ENCODE measurements at regions not wholly inside any gene's neighbourhood (a gene's known extent, or its start where the extent isn't known, plus 50 kb on each side); places are given as distances from the start of the nearest gene placed in this dataset.

DNA sequence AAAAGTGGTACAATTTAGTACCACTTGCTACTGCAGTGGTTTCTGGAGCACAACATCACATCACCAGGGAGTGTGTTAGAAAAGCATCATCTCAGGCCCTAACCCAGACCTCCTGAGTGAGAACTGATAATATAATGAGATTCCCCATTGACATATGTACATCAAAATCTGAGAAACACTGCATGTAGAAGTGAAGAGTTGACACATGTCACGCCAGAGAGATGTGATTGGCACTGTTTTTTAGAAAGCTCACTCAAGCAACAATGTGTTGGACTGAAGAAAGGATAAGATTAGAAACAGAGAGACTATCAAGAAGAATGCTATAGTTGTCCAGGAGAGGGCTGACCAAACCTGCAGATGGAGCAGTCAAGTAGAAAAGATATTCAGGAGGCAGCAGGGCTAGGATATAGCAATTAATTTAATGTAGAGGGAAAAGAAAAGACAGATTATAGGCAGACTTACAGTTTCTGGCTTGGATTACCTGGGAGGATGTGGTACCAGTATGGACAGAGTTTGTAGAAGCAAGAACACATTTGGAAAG is 324.4 kb upstream of the ADAMTSL1 start (continued):
- no peak for TF ChIP-seq ZNF671 (CRISPR knock-in tag; IDR thresholded peaks at IDR 0.05)
- no peak for TF ChIP-seq ELF4 (CRISPR knock-in tag; IDR thresholded peaks at IDR 0.05; ENCODE audit: low read depth)
- TF ChIP-seq EMX1 (CRISPR knock-in tag; IDR thresholded peaks at IDR 0.05), result no peak
- TF ChIP-seq NR1H2 (CRISPR knock-in tag; IDR thresholded peaks at IDR 0.05), result no peak
- no peak for TF ChIP-seq KAT7 (CRISPR knock-in tag; IDR thresholded peaks at IDR 0.05; ENCODE audit: borderline replicate concordance)
- TF ChIP-seq, protein P1, sequence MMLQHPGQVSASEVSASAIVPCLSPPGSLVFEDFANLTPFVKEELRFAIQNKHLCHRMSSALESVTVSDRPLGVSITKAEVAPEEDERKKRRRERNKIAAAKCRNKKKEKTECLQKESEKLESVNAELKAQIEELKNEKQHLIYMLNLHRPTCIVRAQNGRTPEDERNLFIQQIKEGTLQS (CRISPR knock-in tag; conservative IDR thresholded peaks at IDR 0.05), result no peak

DNA sequence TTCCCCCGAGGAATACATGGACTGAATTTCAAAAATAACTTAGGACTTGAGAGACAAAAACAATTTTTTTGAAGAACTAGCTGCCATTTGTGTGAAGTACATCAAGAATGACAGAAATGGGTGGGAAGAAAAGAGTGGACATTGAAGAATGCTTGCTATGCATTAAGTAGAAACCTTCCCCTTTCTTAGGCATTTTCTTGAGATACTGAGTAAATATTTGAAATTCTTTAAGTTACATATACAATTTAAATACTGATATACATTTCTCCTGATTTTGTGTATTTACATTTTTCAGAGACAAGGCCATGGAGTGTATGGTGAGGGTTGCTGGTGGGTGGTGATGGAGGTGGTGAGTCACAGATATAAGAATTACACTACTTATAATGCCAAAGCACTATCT is 319.3 kb upstream of the ADAMTSL1 start:
- DNase-seq (ENCODE audit: low spot score) (no peak), ATAC-seq (no peak)
- H3K27ac Mint-ChIP-seq, result no peak overlapping the region
- no peaks in the 10 kb centered on the region for H3K27me3 Mint-ChIP-seq (ENCODE audit: low read depth)
- no peaks in the 10 kb centered on the region for H3K9me3 Mint-ChIP-seq
- H3K4me1 Mint-ChIP-seq, result no peaks in the 10 kb centered on the region
- POLR2A ChIA-PET, result no interaction called here
- CTCF ChIA-PET, result interaction anchor here (1.0 kb wide), 1 partner anchor 12 kb away, joined by 3 read pairs; no protein-coding TSS in a partner anchor
- no peak overlapping the region for H3K4me3 Mint-ChIP-seq
- H3K36me3 Mint-ChIP-seq, result no peaks in the 10 kb centered on the region
- TF ChIP-seq, protein P1 (CRISPR knock-in tag; conservative IDR thresholded peaks at IDR 0.05), result no peak
- TF ChIP-seq NR1H2 (CRISPR knock-in tag; IDR thresholded peaks at IDR 0.05) (no peak), ZNF219 (CRISPR knock-in tag; IDR thresholded peaks at IDR 0.05; ENCODE audit: borderline replicate concordance) (no peak), ZNF121 (CRISPR knock-in tag; IDR thresholded peaks at IDR 0.05) (no peak), NFE2L1 (CRISPR knock-in tag; IDR thresholded peaks at IDR 0.05) (no peak), NFYB (CRISPR knock-in tag; conservative IDR thresholded peaks at IDR 0.05; ENCODE audit: low read depth) (no peak), NR2C2 (CRISPR knock-in tag; IDR thresholded peaks at IDR 0.05) (no peak), ZNF263 (CRISPR knock-in tag; IDR thresholded peaks at IDR 0.05; ENCODE audit: low read depth) (no peak), CREM (CRISPR knock-in tag; IDR thresholded peaks at IDR 0.05) (no peak)
- TF ChIP-seq, protein P2, sequence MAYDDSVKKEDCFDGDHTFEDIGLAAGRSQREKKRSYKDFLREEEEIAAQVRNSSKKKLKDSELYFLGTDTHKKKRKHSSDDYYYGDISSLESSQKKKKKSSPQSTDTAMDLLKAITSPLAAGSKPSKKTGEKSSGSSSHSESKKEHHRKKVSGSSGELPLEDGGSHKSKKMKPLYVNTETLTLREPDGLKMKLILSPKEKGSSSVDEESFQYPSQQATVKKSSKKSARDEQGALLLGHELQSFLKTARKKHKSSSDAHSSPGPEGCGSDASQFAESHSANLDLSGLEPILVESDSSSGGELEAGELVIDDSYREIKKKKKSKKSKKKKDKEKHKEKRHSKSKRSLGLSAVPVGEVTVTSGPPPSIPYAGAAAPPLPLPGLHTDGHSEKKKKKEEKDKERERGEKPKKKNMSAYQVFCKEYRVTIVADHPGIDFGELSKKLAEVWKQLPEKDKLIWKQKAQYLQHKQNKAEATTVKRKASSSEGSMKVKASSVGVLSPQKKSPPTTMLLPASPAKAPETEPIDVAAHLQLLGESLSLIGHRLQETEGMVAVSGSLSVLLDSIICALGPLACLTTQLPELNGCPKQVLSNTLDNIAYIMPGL (CRISPR knock-in tag; IDR thresholded peaks at IDR 0.05), result no peak
- TF ChIP-seq, protein P3, sequence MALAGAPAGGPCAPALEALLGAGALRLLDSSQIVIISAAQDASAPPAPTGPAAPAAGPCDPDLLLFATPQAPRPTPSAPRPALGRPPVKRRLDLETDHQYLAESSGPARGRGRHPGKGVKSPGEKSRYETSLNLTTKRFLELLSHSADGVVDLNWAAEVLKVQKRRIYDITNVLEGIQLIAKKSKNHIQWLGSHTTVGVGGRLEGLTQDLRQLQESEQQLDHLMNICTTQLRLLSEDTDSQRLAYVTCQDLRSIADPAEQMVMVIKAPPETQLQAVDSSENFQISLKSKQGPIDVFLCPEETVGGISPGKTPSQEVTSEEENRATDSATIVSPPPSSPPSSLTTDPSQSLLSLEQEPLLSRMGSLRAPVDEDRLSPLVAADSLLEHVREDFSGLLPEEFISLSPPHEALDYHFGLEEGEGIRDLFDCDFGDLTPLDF (CRISPR knock-in tag; IDR thresholded peaks at IDR 0.05), result no peak
- TF ChIP-seq, protein P4, sequence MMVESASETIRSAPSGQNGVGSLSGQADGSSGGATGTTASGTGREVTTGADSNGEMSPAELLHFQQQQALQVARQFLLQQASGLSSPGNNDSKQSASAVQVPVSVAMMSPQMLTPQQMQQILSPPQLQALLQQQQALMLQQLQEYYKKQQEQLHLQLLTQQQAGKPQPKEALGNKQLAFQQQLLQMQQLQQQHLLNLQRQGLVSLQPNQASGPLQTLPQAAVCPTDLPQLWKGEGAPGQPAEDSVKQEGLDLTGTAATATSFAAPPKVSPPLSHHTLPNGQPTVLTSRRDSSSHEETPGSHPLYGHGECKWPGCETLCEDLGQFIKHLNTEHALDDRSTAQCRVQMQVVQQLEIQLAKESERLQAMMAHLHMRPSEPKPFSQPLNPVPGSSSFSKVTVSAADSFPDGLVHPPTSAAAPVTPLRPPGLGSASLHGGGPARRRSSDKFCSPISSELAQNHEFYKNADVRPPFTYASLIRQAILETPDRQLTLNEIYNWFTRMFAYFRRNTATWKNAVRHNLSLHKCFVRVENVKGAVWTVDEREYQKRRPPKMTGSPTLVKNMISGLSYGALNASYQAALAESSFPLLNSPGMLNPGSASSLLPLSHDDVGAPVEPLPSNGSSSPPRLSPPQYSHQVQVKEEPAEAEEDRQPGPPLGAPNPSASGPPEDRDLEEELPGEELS (CRISPR knock-in tag; IDR thresholded peaks at IDR 0.05), result no peak
- TF ChIP-seq, protein P5, sequence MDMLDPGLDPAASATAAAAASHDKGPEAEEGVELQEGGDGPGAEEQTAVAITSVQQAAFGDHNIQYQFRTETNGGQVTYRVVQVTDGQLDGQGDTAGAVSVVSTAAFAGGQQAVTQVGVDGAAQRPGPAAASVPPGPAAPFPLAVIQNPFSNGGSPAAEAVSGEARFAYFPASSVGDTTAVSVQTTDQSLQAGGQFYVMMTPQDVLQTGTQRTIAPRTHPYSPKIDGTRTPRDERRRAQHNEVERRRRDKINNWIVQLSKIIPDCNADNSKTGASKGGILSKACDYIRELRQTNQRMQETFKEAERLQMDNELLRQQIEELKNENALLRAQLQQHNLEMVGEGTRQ (CRISPR knock-in tag; IDR thresholded peaks at IDR 0.05), result no peak
- TF ChIP-seq, protein P6, sequence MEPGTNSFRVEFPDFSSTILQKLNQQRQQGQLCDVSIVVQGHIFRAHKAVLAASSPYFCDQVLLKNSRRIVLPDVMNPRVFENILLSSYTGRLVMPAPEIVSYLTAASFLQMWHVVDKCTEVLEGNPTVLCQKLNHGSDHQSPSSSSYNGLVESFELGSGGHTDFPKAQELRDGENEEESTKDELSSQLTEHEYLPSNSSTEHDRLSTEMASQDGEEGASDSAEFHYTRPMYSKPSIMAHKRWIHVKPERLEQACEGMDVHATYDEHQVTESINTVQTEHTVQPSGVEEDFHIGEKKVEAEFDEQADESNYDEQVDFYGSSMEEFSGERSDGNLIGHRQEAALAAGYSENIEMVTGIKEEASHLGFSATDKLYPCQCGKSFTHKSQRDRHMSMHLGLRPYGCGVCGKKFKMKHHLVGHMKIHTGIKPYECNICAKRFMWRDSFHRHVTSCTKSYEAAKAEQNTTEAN (CRISPR knock-in tag; IDR thresholded peaks at IDR 0.05), result no peak
- TF ChIP-seq, protein P7, sequence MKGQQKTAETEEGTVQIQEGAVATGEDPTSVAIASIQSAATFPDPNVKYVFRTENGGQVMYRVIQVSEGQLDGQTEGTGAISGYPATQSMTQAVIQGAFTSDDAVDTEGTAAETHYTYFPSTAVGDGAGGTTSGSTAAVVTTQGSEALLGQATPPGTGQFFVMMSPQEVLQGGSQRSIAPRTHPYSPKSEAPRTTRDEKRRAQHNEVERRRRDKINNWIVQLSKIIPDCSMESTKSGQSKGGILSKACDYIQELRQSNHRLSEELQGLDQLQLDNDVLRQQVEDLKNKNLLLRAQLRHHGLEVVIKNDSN (CRISPR knock-in tag; IDR thresholded peaks at IDR 0.05), result no peak
- TF ChIP-seq, protein P8, sequence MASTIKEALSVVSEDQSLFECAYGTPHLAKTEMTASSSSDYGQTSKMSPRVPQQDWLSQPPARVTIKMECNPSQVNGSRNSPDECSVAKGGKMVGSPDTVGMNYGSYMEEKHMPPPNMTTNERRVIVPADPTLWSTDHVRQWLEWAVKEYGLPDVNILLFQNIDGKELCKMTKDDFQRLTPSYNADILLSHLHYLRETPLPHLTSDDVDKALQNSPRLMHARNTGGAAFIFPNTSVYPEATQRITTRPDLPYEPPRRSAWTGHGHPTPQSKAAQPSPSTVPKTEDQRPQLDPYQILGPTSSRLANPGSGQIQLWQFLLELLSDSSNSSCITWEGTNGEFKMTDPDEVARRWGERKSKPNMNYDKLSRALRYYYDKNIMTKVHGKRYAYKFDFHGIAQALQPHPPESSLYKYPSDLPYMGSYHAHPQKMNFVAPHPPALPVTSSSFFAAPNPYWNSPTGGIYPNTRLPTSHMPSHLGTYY (CRISPR knock-in tag; IDR thresholded peaks at IDR 0.05), result no peak
- TF ChIP-seq, protein P9, sequence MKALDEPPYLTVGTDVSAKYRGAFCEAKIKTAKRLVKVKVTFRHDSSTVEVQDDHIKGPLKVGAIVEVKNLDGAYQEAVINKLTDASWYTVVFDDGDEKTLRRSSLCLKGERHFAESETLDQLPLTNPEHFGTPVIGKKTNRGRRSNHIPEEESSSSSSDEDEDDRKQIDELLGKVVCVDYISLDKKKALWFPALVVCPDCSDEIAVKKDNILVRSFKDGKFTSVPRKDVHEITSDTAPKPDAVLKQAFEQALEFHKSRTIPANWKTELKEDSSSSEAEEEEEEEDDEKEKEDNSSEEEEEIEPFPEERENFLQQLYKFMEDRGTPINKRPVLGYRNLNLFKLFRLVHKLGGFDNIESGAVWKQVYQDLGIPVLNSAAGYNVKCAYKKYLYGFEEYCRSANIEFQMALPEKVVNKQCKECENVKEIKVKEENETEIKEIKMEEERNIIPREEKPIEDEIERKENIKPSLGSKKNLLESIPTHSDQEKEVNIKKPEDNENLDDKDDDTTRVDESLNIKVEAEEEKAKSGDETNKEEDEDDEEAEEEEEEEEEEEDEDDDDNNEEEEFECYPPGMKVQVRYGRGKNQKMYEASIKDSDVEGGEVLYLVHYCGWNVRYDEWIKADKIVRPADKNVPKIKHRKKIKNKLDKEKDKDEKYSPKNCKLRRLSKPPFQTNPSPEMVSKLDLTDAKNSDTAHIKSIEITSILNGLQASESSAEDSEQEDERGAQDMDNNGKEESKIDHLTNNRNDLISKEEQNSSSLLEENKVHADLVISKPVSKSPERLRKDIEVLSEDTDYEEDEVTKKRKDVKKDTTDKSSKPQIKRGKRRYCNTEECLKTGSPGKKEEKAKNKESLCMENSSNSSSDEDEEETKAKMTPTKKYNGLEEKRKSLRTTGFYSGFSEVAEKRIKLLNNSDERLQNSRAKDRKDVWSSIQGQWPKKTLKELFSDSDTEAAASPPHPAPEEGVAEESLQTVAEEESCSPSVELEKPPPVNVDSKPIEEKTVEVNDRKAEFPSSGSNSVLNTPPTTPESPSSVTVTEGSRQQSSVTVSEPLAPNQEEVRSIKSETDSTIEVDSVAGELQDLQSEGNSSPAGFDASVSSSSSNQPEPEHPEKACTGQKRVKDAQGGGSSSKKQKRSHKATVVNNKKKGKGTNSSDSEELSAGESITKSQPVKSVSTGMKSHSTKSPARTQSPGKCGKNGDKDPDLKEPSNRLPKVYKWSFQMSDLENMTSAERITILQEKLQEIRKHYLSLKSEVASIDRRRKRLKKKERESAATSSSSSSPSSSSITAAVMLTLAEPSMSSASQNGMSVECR (CRISPR knock-in tag; IDR thresholded peaks at IDR 0.05; ENCODE audit: borderline replicate concordance), result no peak

Data from WTC11 (cell line).